Panc1 (cell line): ENCODE measurements at regions not wholly inside any gene's neighbourhood (a gene's known extent, or its start where the extent isn't known, plus 50 kb on each side); places are given as distances from the start of the nearest gene placed in this dataset.

Experiments
- CTCF ChIP-seq: fragments of 450-650 bp; IDR thresholded peaks from 2 replicates; pipeline ENCODE4 v1.5.1; 2017; ENCODE audit warnings: mild to moderate bottlenecking
- POLR2AphosphoS5 ChIP-seq: IDR thresholded peaks from 2 replicates; pipeline ENCODE4 v1.6.1; 2012; ENCODE audit warnings: mild to moderate bottlenecking, low read depth, low read length, moderate library complexity
- REST ChIP-seq, 2 experiments: IDR thresholded peaks; 2 replicates each; pipeline ENCODE4 v1.6.1; 2011 to 2012; ENCODE audit warnings: low read depth in 2 of 2, control low read depth in 1 of 2, low read length in 1 of 2, mild to moderate bottlenecking in 1 of 2, moderate library complexity in 1 of 2; ENCODE audit not compliant: insufficient read depth in 1 of 2
- SIN3A ChIP-seq: IDR thresholded peaks from 2 replicates; pipeline ENCODE4 v1.6.1; 2012; ENCODE audit warnings: low read depth, mild to moderate bottlenecking, low read length, moderate library complexity, borderline replicate concordance; ENCODE audit not compliant: insufficient read depth
- TCF7L2 ChIP-seq: IDR thresholded peaks from 2 replicates; pipeline ENCODE4 v1.6.1; 2011; ENCODE audit warnings: mild to moderate bottlenecking, low read depth, low read length, inconsistent platforms

GRCh38 chr7:101739775-101740398 lies 77.5 kb upstream of the CUX1 start:
- TF ChIP-seq CTCF (no peak), POLR2AphosphoS5 (no peak), REST (IDR thresholded peaks at IDR 0.05; ENCODE audit: insufficient read depth in 1 of 2, low read depth in 2 of 2, low read length in 1 of 2) (no peak), SIN3A (no peak), TCF7L2 (no peak)
